Bone marrow (tissue), 2 donors: ENCODE measurements at regions not wholly inside any gene's neighbourhood (a gene's known extent, or its start where the extent isn't known, plus 50 kb on each side); places are given as distances from the start of the nearest gene placed in this dataset.
"Not testable (repeated sequence)": the region's sequence is repeated elsewhere in the genome, so short reads cannot be mapped to it uniquely, and the experiment has no call there.

ENCODE experiments used
- DNase-seq, 2 donors: peaks; one replicate each; lab custom pipeline; 2025; lab: John Stamatoyannopoulos, UW

DNA sequence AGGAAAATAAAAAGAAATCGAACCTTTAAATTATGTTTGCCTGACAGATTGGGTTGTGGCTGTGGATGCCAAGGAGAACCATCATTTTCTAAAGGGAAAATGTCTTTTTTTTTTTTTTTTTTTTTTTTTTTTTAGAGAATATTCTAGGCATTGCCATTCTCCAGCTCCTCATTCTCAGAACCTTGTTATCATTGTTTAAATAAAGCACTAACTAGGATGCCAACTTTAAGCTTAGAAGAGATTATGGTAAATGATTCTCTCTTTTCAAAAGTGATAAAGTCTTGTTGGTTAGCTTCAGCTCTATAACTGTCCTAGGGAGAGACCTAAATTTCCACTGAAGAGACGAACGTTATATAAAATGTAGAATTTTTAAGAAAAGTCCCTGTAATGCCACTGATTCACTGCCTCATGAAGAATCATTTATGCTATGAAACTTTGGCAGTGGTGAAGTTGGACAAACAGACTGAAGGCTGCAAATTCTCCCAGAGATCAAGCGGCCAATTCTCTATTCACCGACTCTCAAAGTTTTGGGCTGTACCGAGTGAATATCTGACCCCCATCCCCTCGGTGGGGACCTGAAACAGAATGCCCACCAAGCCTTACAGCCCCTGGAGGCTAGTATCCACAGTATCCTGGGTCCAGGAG, 207.9 kb upstream of the PITRM1 start:
- no peak for DNase-seq

DNA sequence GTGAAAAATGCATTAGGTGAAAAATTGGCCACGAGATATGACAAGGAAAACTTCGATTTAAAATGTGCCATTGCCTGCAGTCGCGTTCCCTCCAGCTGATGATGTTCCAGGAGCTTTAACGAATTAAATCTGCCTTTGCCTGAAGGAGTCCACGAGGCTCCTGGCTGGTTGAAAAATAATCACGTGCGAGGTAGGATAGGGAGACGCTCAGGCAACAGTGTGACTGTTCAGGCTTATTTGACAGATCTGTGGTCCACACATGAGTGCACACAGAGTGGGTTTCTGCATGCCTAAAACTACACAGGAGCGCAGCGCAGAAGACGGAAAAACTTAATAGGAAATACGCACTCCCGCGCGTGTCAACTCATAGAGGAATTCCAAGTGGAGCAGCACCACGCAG, 204.0 kb upstream of the PITRM1 start:
- no peak for DNase-seq

DNA sequence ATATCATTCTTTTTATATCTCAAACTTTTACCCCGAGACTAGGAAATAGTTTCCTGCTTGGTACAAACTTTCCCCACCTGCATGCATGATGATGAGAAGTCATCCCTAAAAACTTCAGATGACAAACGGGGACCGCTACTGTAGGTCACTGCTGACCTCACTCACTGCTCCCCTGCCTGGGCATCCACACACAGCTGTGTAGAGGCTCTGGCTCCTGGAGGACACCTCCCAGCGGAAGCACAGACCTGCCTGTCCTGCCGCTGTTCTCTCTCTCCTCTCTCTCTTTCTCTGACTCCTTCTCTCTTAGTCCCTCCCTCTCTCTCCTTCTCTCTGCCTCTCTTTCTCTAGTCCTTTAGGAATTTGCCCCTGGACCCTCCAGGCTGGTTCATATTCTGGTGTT, 202.9 kb upstream of the PITRM1 start:
- DNase-seq = no peak

DNA sequence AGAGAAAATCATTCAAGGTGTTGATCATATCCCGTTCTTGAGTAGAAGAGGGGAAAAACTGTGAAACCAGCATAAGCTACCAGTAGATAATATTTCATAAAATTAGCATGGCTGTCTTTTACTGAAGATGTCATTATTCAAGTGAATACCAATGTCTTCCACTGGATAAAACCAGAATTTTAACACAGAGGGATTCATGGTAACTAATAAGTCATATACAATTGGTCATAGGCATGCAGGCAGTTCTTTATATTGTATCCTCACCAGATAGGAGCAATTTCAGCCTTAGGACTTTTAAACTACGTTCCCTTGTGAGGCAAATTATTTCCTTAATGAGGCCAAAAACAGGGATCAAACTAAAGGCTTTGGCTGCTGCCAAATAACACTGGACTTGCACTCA, 202.3 kb upstream of the PITRM1 start:
- DNase-seq = no peak

DNA sequence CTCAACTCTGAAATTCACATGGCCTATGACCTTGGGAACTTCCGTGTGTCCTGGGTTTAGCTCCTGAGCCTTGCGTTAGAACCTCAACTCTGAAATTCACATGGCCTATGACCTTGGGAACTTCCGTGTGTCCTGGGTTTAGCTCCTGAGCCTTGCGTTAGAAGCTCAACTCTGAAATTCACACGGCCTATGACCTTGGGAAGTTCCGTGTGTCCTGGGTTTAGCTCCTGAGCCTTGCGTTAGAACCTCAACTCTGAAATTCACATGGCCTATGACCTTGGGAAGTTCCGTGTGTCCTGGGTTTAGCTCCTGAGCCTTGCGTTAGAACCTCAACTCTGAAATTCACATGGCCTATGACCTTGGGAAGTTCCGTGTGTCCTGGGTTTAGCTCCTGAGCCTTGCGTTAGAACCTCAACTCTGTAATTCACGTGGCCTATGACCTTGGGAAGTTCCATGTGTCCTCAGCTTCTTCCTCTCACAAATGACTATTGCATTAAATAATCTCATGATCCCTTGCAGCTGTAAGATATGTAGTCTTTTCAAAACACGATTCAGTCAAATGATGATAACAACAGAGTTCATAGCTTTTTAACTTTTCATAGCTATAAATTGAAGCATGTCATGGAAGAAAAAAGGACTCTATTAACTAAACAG, 200.9 kb upstream of the PITRM1 start:
- not testable (repeated sequence) for DNase-seq

DNA sequence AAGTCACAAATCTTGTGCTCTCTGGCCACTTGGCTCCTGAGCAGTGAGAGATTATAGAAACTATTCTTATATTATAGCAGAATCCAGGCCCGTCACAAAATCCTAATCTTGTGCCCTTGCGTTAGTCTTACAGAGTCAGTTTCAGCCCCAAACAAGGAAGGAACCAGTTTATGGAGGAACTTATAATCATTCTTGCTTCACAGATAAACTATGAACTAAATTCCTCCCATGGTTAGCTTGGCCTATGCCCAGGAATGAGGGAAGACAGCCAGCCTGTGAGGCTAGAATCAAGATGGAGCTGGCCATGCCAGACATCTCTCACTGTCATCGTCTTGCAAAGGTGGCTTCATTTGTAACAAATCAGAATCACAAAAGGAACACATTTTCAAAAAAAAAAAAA, 199.7 kb upstream of the PITRM1 start:
- no peak for DNase-seq

DNA sequence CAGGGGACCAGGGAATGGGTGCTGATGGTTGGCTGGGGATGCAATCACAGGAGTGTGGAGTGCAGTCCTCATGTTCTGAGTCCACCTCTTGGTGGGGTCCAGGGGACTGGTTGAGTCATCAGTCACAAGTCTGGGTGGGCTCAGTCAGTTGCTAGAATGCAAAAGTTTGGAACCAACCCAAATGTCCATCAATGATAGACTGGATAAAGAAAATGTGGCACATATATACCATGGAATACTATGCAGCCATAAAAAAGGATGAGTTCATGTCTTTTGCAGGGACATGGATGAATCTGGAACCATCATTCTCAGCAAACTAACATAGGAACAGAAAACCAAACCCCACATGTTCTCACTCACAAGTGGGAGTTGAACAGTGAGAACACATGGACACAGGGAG, 199.0 kb upstream of the PITRM1 start:
- not testable (repeated sequence) for DNase-seq

DNA sequence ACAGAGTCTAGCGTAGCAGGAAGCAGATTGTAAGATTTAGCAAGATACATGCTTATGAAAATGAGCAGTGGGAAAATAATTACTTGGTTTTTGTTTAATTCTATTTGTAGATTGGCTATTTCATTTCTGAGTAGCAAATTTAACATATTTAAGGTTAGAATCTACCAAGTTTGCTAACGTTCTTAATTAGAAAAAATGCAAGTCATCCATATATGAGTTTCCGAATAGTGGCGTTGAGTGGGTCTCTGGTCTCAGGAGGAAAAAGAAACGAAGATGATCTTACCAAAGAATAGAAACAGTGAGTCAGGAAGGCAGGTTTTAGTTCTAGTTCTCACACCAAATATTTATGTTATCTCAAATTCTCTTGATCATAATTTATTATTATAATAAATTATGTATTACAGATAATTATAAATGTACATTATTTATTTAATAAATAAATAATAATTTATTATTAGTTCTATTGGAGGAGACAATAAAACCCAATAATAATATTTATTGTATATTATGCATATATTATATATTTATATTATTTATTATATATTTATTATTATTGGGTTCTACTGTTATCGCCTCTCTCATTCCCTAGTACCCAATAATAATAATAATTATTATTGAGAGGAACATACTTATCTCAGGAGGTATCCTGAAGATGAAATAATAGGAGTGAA, 194.3 kb upstream of the PITRM1 start:
- no peak for DNase-seq

DNA sequence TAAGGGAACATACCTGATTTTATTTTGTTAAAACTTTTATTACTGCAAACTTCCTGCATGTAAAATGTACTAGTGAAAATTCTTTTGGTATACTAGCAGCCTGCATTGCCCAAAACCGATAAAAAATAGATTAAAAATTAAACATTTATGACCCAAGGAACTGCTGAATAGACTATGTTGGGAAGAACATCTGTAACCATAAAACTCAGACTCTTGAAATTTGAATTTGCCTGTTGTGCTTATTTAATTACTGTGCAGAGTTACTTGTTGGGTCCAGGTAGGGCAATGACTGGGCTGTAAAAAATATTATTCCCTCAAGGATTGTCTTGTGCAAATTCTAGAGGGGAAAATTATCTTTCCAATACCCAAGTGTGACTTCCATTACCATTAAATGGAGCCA, 193.5 kb upstream of the PITRM1 start:
- no peak for DNase-seq

DNA sequence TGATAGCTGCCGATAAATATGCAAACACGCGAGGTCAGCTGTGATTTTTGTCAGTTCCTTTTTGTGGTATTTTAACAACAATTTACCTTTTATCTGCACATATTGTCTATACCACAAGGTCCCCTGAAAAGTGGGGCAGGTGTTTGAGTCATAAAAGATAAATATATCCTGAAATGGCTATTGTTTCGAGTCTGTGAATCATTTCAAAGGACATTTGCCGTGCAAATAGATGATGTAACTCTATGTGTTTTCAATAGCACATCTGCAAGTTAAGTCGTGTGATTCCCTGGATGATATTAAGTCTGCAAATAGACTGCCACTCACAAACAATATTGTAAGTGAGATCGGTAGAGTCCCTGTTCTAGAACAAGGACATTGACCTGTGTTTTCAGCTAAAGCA, 193.0 kb upstream of the PITRM1 start:
- no peak for DNase-seq

DNA sequence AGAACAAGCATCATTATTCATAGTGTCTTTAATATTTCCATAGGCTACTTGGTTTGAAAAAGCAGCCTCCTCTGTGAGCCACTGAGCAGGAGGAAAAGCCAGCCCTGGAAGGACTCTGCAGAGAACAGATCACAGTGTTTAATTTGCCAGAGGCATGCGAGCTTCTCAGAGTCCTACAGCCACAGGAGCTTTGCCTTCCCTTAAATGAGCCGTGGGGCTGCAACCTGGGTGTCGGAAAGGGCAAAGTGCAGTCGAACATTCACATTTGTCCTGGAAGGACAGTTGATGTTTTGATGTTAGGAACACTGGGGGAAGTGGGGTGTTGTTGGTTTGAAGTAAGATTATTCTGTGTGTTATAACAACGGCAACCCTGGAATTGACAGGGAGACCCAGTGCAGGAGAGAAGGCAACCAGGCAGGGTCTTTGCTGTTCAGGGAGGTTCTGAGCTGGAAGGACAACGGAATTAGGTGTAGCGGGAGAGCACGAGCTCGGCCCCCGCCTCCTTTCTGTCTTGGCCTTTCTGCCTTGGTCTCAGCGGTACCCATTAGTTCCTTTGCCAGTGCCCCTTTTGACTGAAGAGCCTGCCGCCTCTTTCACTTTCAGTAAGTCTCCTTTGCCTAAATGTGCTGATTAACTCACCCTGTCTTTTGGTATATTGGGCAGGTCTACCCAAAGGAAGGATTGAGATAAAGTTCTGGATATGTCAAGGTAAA, 192.3 kb upstream of the PITRM1 start:
- DNase-seq = no peak

DNA sequence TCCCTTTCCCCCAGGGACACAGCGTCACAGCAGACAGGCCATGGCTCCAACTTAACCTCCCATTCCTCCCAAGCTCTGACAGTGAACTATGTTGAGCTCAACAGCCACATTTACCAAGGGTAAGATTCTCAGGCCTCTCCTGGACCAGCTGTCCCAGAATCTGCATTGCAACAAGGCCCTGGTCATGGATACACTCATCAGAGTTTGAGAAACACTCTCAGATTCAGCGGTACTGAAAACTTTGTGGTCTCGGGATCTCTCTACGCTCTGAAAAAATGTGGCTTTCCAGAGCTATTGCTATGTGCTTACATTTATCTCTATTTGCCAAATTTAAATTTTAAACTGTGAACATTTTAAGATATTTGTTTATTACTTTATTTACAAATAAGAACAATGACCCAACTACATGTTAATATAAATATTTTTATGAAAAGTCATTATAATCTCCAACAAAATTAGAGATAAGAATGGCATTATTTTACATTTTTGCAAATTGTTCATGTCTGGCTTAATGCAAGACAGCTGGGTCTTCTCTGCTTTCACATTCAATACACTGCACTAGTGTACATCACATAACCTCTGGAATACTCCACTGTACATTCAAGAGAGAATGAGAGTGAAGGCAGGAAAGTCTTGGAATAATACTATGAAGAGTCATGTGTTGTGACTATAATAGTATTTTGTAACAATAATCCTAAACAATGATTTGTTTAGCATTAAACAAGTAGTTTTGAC, 190.9 kb upstream of the PITRM1 start:
- DNase-seq = no peak

DNA sequence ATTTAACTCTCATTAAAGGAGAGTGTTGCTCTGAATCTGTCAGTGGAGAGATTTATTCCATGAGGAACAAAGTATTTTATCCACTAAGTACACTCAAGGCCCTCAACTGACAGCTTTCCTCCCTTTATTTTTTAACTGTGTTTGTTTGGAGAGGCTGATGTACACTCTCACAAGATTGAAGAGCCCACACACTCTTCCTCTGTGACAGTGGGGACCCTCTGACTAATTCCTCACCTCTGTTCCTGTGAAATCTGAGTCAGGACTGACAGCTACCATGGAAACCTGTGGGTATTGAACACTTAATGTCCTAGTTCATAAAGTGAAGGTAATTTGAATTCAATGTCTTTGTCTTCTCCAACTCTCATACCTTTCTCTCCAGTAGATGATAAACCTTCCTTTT, 189.8 kb upstream of the PITRM1 start:
- no peak for DNase-seq

DNA sequence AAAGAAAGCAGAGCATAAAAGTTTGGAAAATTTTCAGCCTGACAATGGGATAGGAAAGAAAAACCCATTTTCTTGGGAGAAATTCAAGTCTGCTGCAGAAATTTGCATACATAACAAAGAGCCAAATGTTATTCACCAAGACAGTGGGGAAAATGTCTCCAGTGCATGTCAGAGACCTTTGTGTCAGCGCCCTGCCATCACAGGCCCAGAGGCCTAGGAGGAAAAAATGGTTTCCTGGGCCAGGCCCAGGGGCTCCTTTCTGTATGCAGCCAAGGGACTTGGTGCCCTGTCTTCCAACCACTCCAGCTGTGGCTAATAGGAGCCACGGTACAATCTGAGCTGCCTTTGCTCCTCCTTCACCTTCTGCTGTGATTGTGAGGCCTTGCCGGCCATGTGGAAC, 189.1 kb upstream of the PITRM1 start:
- no peak for DNase-seq

DNA sequence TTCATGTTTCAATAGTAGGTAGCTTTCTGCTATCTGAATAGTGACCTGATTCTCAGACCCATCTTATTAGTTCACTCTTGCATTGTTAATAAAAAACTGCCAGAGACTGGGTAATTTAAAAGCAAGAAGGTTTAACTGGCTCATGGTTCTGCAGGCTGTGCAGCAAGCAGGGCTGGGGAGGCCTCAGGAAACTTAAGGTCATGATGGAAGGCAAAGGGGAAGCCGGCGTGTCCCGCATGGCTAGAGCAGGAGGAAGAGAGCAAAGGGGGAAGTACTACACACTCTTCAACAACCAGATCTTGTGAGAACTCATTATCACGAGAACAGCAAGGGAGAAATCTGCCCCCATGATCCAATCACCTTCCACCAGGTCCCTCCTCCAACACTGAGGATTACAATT, 185.2 kb upstream of the PITRM1 start:
- no peak for DNase-seq

DNA sequence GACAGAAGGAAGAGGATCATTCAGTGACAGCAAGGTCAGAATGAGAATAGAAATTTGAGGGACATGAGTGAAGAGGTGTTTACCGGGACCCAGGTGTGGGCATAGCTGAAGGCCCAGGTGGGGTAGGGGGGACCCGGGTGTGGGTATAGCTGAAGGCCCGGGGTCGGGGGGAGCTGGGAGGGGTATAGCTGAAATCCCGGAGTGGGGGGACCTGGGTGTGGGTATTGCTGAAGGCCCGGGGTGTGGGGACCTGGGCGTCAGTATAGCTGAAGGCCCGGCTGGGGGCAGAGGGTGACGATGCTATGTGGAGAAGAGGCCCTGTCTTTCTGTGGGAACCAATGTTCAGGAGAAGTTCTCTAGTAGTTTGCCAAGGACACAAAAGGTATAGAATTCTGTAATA, 183.0 kb upstream of the PITRM1 start:
- DNase-seq = no peak

DNA sequence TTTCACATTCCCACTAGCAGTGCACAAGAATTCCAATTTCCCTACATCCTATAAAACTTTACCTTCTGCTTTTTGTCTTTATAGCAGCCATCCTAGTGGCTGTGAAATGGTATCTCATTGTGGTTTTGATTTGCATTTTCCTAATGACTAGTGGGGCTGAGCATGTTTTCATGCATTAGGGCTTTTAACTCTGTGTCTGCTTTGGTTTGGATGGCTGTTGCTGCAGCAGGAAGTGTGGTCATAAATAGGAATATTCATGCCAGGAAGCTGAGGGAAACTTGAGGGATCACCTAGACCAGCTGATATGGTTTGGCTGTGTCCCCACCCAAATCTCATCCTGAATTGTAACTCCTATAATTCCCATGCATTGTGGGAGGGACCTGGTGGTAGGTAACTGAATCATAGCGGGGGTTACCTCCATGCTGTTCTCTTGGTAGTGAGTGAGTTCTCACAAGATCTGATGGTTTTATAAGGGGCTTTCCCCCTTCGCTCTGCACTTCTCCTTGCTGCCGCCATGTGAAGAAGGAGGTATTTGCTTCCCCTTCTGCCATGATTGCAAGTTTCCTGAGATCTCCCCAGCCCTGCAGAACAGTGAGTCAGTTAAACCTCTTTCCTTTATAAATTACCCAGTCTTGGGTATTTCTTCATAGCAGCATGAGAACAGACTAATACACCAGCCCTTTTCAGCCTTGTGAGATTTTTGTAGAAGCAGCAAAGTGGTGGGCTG, 181.8 kb upstream of the PITRM1 start:
- DNase-seq = no peak

DNA sequence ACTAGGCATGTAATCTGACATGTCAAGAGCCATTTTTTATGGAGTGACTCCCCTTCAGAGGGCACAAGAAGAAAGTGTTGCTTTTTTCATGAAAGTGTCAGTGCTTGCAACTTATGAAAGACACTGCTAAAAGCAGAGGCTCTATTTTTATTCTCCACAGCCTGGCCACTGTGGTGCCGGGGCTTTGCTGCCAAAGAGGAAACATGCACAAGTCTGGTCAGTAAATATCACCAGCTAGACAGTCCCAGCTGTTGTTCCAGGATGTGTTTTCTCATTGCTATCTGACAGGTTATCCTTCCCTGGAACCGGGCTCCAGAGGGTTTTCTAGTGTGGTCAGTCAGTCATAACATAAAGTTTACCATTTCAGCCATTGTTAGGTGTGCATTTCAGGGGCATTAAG, 180.7 kb upstream of the PITRM1 start:
- no peak for DNase-seq

DNA sequence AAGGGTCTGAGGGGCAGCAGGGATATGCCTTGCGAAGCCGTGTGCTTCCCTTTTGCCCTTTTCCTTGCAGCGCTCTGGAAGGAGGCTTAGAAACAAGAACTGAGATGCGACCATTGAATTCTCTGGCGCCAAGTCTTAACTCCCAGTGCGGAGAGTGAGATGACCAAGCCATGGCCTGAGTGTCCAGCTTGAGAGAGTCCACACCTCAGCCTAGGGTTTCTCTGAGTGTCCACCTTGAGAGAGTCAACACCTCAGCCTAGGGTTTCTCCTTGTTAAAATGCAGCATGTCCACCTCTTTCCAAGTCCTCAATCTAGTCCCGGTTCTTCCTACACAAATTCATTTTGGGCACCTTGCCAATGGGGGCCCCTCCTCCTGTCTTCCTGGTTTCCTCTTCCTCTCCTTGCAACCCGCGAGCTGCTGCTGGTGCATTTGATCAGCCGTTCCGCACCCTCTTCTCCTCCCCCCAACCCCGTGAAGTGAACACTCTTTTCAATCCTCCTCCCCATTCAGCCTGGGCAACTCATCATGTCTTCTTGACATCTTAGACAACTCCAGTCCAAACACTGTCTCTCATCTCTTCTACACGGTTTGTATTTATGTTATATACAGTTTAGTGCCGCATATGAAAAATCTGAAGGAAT, 178.2 kb upstream of the PITRM1 start:
- no peak for DNase-seq

DNA sequence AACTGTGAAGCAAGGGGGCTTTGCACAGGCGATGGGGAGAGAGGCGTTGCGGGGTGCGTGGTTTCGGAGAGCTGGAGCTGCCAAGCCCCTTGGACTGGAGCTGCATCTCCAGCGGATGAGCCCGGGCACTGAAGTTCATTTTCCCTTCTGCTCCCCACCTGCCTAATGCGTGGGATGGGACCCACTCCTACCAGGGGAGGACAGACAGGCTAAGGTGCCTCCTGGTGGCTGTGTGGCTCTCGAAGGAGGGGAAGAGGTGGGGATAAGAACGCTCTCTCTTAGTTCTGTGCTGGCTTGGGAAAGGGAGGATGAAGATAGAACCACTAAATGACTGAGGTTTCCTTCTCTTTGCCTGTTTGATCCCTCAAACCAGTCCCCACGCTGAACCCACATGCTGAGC, 177.6 kb upstream of the PITRM1 start:
- DNase-seq = no peak

DNA sequence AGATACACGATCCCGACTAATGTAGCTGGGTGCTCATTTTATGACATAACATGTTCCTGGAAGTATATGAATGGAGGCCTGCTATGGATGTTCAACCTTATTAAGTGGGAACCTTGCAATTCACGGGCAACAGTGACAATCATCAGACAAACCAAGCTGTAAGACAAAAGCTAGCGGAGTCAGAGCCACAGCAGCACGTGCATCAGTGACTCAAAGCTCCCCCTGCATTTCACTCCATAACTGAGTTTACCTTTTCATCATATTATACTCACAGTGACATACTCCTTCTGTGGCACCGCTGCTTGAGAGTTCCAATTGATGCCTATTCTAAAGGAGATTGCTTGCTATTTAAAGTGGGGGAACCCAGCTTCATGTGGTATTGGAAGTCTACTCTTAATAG, 176.0 kb upstream of the PITRM1 start:
- no peak for DNase-seq
